Prostate gland (tissue), 2 donors: ENCODE measurements at regions not wholly inside any gene's neighbourhood (a gene's known extent, or its start where the extent isn't known, plus 50 kb on each side); places are given as distances from the start of the nearest gene placed in this dataset.

Experiments used
- DNase-seq: peaks from one replicate; pipeline ENCODE4 v3.0.0-alpha.2; 2019; ENCODE audit warnings: low spot score
- H3K27ac ChIP-seq, 2 donors: fragments of 200-600 bp; sonication (generic); 2 replicates each; pipeline ENCODE4 v1.5.1; 2017 to 2019
- H3K27me3 ChIP-seq: fragments of 200-600 bp; sonication (generic); replicated peaks from 2 replicates; pipeline ENCODE4 v1.5.1; 2019; ENCODE audit not compliant: insufficient read depth
- H3K36me3 ChIP-seq, 2 donors: fragments of 200-600 bp; sonication (generic); 1 replicate in 1 of 2; 2 replicates in 1 of 2; pipeline versions ENCODE4 v1.5.1 to v1.8.1; 2017 to 2019
- H3K4me1 ChIP-seq: fragments of 200-600 bp; sonication (generic); replicated peaks from 2 replicates; pipeline ENCODE4 v1.5.1; 2019
- H3K4me3 ChIP-seq, 2 donors: fragments of 200-600 bp; sonication (generic); 2 replicates each; pipeline ENCODE4 v1.5.1; 2017 to 2019
- H3K9me3 ChIP-seq: fragments of 200-600 bp; sonication (generic); 2 replicates; pipeline ENCODE4 v1.5.1; 2017
- POLR2A ChIP-seq: fragments of 450-650 bp; IDR thresholded peaks from one replicate; pipeline ENCODE4 v1.6.1; 2016; ENCODE audit warnings: antibody characterized with exemption, mild to moderate bottlenecking
- POLR2AphosphoS5 ChIP-seq: sonication (generic); formaldehyde crosslinking; IDR thresholded peaks from one replicate; pipeline ENCODE4 v1.6.1; 2017; ENCODE audit warnings: antibody characterized with exemption
- WGBS: methylation state at CpG from one replicate; pipeline ENCODE4 v1.1.5; 2018; 5-methylcytosine and 5-hydroxymethylcytosine counted together
- intact Hi-C: fragments of 100-400 bp; cut with DNase I; formaldehyde crosslinking; loops from one replicate; pipeline ENCODE4 v1.14.2; 2022
- TF ChIP-seq, protein P1 (sequence below), 4 experiments: fragments of 200-600 bp in 2 of 4; fragments of 450-650 bp in 2 of 4; sonication (generic) in 2 of 4; IDR thresholded peaks; 1 replicate in 3 of 4; 2 replicates in 1 of 4; pipeline ENCODE4 v1.5.1; 2016 to 2019; ENCODE audit warnings: antibody characterized with exemption in 4 of 4, mild to moderate bottlenecking in 2 of 4, moderate library complexity in 2 of 4

DNA sequence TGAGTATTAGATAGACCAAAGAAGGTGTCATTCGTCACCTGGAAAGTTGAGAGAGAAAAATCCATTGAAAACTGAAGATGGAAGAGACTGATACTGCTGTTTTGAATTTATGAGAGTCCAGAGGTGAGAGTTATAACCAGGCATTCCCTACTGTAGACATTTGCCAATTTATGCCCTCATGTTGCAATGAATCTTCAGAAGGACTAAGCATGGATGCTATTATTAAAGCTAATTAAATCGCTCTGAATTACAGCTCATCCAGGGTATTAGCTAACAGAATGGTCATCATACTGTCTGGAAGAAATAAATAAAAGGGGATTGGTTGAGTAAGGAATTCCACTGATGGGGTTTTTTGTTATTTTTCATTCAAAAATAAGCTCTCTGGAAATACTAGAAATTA, 101.6 kb upstream of the PLPP4 start:
- Histone ChIP-seq H3K27me3 (no peaks in the 10 kb centered on the region), H3K4me3 (no peak overlapping the region), H3K4me1 (no peaks in the 10 kb centered on the region), H3K27ac (no peak overlapping the region), H3K36me3 (no peaks in the 10 kb centered on the region), H3K9me3 (no peaks in the 10 kb centered on the region)
- no peak for TF ChIP-seq POLR2AphosphoS5
- TF ChIP-seq, protein P1, sequence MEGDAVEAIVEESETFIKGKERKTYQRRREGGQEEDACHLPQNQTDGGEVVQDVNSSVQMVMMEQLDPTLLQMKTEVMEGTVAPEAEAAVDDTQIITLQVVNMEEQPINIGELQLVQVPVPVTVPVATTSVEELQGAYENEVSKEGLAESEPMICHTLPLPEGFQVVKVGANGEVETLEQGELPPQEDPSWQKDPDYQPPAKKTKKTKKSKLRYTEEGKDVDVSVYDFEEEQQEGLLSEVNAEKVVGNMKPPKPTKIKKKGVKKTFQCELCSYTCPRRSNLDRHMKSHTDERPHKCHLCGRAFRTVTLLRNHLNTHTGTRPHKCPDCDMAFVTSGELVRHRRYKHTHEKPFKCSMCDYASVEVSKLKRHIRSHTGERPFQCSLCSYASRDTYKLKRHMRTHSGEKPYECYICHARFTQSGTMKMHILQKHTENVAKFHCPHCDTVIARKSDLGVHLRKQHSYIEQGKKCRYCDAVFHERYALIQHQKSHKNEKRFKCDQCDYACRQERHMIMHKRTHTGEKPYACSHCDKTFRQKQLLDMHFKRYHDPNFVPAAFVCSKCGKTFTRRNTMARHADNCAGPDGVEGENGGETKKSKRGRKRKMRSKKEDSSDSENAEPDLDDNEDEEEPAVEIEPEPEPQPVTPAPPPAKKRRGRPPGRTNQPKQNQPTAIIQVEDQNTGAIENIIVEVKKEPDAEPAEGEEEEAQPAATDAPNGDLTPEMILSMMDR (IDR thresholded peaks at IDR 0.05): no peak
- TF ChIP-seq POLR2A: no peak
- intact Hi-C loops: no loop called here
- WGBS: 90% methylated on average over 2 of the region's 2 CpGs
- no peak for DNase-seq

DNA sequence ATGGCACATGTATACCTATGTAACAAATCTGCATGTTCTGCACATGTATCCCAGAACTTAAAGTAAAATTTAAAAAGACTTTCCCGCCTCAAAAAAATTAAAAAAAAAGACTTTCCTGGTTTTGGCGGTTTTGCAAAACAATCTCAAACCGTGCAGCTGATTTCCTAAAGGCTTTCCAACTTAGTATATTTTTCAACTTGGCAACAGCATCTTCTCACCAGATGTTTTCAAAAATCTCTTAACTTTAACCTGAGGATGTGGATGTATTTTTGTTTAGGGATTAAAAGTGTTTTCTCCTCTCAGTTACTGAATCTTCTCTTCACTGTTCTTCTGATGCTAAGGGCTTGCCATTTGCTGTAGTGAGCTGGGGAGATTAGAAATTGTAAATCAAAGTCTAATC, 96.5 kb upstream of the PLPP4 start:
- DNase-seq: no peak
- Histone ChIP-seq H3K27me3 (no peaks in the 10 kb centered on the region), H3K4me1 (no peaks in the 10 kb centered on the region), H3K27ac (no peak overlapping the region), H3K9me3 (no peaks in the 10 kb centered on the region), H3K4me3 (no peak overlapping the region), H3K36me3 (no peaks in the 10 kb centered on the region)
- TF ChIP-seq POLR2A (no peak), POLR2AphosphoS5 (no peak)
- TF ChIP-seq, protein P1 (IDR thresholded peaks at IDR 0.05): no peak
- intact Hi-C loops: no loop called here
- 43% methylated on average over 3 of the region's 3 CpGs for WGBS

DNA sequence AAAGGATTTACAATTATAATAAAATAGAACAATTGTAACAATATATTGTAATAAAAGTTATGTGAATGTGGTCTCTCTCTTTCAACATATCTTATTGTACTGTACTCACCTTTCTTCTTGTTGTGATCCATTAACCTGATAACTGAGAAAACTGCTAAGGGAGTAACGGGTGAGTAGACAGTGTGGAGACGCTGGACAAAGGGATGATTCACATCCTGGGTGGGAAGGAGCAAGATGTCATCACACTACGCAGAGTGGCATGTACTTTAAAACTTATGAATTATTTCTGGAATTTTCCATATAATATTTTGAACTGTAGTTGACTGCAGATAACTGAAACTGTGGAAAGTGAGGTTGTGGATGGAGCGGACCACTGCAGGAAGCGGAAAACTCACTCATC, 91.2 kb upstream of the PLPP4 start:
- no peak overlapping the region for H3K4me3 ChIP-seq
- WGBS: 77% methylated on average over 5 of the region's 5 CpGs
- DNase-seq: no peak
- intact Hi-C loops: no loop called here
- no peaks in the 10 kb centered on the region for H3K4me1 ChIP-seq
- no peak overlapping the region for H3K27ac ChIP-seq
- no peaks in the 10 kb centered on the region for H3K36me3 ChIP-seq
- no peaks in the 10 kb centered on the region for H3K9me3 ChIP-seq
- H3K27me3 ChIP-seq: no peaks in the 10 kb centered on the region
- TF ChIP-seq POLR2AphosphoS5 (no peak), POLR2A (no peak)
- TF ChIP-seq, protein P1 (IDR thresholded peaks at IDR 0.05): no peak

DNA sequence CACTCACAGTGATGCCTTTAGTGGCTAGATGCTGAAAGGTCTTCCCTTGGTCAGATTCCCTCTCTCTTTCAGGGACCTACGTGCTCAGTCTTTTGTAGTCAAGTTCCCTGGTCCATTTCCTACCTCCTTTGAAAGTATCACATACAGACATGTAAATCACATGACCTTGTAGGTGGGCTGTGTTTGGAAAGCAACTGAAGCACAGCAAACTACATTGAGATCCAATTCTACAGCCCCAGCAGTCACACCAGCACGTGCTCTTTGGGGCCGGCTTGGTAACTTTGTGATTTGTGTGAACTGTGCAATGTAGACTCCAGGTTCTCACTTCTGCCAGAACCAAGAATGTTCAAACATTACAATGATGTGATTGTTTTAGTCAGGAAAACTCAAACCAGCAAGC, 89.7 kb upstream of the PLPP4 start:
- Histone ChIP-seq H3K4me3 (no peak overlapping the region), H3K9me3 (no peaks in the 10 kb centered on the region), H3K27ac (no peak overlapping the region), H3K27me3 (no peaks in the 10 kb centered on the region), H3K4me1 (no peaks in the 10 kb centered on the region), H3K36me3 (no peaks in the 10 kb centered on the region)
- whole genome bisulfite sequencing: 65% methylated on average over 3 of the region's 3 CpGs
- intact Hi-C loops: no loop called here
- no peak for DNase-seq
- TF ChIP-seq POLR2A (no peak), POLR2AphosphoS5 (no peak)
- TF ChIP-seq, protein P1 (IDR thresholded peaks at IDR 0.05): no peak

DNA sequence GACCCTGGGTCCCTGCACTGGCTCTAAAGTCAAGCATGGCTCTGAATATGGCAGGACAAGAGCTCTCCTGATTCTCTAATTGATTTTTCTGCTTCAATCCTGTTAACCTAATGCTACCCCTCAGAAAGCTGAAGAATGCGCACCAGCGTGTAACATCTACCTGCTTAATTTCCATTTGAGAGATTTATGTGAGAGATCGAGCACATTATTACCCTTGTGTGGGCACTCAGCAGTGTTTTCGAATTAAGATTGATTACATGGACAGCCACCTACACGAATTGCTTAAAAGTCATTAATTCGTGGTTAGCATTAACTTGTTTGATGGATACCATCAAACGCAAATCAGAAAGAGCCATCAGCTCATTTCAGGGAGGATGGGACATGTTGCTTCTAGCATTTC, 88.7 kb upstream of the PLPP4 start:
- DNase-seq: no peak
- TF ChIP-seq, protein P1 (IDR thresholded peaks at IDR 0.05): no peak
- TF ChIP-seq POLR2AphosphoS5: no peak
- no peak for TF ChIP-seq POLR2A
- 74% methylated on average over 7 of the region's 7 CpGs for WGBS
- H3K4me1 ChIP-seq: no peaks in the 10 kb centered on the region
- no peak overlapping the region for H3K27ac ChIP-seq
- intact Hi-C loops: no loop called here
- no peaks in the 10 kb centered on the region for H3K27me3 ChIP-seq
- no peaks in the 10 kb centered on the region for H3K36me3 ChIP-seq
- H3K9me3 ChIP-seq: no peaks in the 10 kb centered on the region
- H3K4me3 ChIP-seq: no peak overlapping the region
